ENCODE measurements at regions not wholly inside any gene's neighbourhood (a gene's known extent, or its start where the extent isn't known, plus 50 kb on each side); places are given as distances from the start of the nearest gene placed in this dataset.

GRCh38 chr20:48302844-48303542, 517.7 kb upstream of the SULF2 start:
- TF ChIP-seq BHLHE40 (IDR thresholded peaks at IDR 0.05; ENCODE audit: low read length): no peak
- TF ChIP-seq REST (IDR thresholded peaks at IDR 0.05; ENCODE audit: borderline replicate concordance in 1 of 2, low read depth in 1 of 2, low read length in 2 of 2): no peak
- TF ChIP-seq ZFP41 (CRISPR knock-in tag; IDR thresholded peaks at IDR 0.05; ENCODE audit: borderline replicate concordance): no peak
